Osteocyte (in vitro differentiated cells): ENCODE measurements at regions not wholly inside any gene's neighbourhood (a gene's known extent, or its start where the extent isn't known, plus 50 kb on each side); places are given as distances from the start of the nearest gene placed in this dataset.

Experiments used
- DNase-seq: peaks from one replicate; pipeline ENCODE4 v3.0.0; 2021; ENCODE audit warnings: mixed read lengths; ENCODE audit not compliant: unreplicated experiment; ENCODE audit errors: extremely low spot score
- H3K27ac Mint-ChIP-seq: one replicate; pipeline ENCODE4 v1.8.0; 2021; ENCODE audit warnings: mild to moderate bottlenecking, mixed read lengths; ENCODE audit not compliant: unreplicated experiment
- H3K27me3 Mint-ChIP-seq: one replicate; pipeline ENCODE4 v1.8.0; 2021; ENCODE audit warnings: mixed read lengths; ENCODE audit not compliant: unreplicated experiment
- H3K36me3 Mint-ChIP-seq: one replicate; pipeline ENCODE4 v1.8.0; 2021; ENCODE audit warnings: mixed read lengths; ENCODE audit not compliant: unreplicated experiment
- H3K4me1 Mint-ChIP-seq: one replicate; pipeline ENCODE4 v1.8.0; 2021; ENCODE audit warnings: mixed read lengths; ENCODE audit not compliant: unreplicated experiment
- H3K4me3 Mint-ChIP-seq: one replicate; pipeline ENCODE4 v1.8.0; 2021; ENCODE audit warnings: mild to moderate bottlenecking, moderate library complexity, mixed read lengths; ENCODE audit not compliant: unreplicated experiment
- H3K9me3 Mint-ChIP-seq: one replicate; pipeline ENCODE4 v1.8.0; 2021; ENCODE audit warnings: mixed read lengths; ENCODE audit not compliant: unreplicated experiment
- TF ChIP-seq, protein P1 (sequence below): fragments of 200-600 bp; sonication (generic); IDR thresholded peaks from 2 replicates; pipeline ENCODE4 v1.5.0; 2021; ENCODE audit warnings: antibody characterized with exemption, mild to moderate bottlenecking, moderate library complexity

DNA sequence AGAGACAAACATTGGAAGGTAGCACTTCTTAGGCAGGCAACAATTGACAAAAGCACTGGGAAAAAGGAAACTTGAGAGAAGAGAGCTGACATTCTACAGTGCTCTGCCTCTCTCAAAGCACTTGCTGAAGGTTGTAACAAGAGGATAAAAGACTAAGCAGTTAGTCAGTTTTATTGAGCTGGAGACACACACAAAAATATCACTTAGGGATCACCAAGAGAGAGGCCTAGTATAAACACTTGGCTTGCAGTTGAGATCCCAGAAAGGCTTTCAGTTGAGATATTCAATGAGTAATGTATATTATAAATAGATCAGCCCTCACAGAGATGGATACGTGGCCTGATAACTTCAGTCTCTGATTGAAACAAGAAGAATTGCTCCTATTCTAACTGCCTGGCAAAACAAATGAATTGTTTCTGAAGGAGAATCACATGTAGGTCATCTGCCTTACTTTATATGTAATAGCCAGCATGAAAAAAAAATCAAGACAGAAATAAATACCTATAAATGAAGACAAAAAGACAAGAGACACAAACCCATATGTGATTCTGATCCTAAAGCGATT is 747.2 kb upstream of the MAN1A1 start:
- no peaks in the 10 kb centered on the region for H3K4me1 Mint-ChIP-seq
- no peak overlapping the region for H3K27ac Mint-ChIP-seq
- H3K27me3 Mint-ChIP-seq: no peaks in the 10 kb centered on the region
- no peak overlapping the region for H3K4me3 Mint-ChIP-seq
- no peak for DNase-seq
- H3K36me3 Mint-ChIP-seq: no peaks in the 10 kb centered on the region
- TF ChIP-seq, protein P1, sequence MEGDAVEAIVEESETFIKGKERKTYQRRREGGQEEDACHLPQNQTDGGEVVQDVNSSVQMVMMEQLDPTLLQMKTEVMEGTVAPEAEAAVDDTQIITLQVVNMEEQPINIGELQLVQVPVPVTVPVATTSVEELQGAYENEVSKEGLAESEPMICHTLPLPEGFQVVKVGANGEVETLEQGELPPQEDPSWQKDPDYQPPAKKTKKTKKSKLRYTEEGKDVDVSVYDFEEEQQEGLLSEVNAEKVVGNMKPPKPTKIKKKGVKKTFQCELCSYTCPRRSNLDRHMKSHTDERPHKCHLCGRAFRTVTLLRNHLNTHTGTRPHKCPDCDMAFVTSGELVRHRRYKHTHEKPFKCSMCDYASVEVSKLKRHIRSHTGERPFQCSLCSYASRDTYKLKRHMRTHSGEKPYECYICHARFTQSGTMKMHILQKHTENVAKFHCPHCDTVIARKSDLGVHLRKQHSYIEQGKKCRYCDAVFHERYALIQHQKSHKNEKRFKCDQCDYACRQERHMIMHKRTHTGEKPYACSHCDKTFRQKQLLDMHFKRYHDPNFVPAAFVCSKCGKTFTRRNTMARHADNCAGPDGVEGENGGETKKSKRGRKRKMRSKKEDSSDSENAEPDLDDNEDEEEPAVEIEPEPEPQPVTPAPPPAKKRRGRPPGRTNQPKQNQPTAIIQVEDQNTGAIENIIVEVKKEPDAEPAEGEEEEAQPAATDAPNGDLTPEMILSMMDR: no peak
- no peaks in the 10 kb centered on the region for H3K9me3 Mint-ChIP-seq

DNA sequence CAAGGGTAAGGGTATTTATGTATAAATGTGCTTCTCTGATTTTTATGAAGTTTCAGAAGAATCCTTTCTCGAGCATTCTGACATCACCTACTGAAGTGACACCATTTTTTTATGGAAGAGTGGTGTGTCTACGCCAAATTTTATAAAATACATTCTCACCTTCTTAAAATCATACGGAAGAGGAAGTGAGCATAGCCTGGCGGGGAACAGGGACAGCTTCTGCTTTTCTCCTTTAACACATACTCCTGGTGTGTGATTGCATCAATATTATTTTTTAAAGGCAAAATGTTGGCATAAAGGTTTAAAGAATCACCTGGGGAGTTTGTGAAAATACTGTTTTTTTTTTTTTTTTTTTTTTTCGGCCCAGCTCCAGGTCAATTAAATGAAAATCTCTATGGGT is 733.6 kb upstream of the MAN1A1 start:
- TF ChIP-seq, protein P1: no peak
- DNase-seq: no peak
- H3K9me3 Mint-ChIP-seq: no peaks in the 10 kb centered on the region
- no peak overlapping the region for H3K27ac Mint-ChIP-seq
- H3K4me1 Mint-ChIP-seq: no peaks in the 10 kb centered on the region
- H3K4me3 Mint-ChIP-seq: no peak overlapping the region
- H3K36me3 Mint-ChIP-seq: no peaks in the 10 kb centered on the region
- H3K27me3 Mint-ChIP-seq: no peaks in the 10 kb centered on the region

GRCh38 chr6:120077489-120077888 is 727.9 kb upstream of the MAN1A1 start:
- Mint-ChIP-seq H3K4me1 (no peaks in the 10 kb centered on the region), H3K9me3 (no peaks in the 10 kb centered on the region), H3K27me3 (peaks cover 3% of the 10 kb centered on the region), H3K36me3 (no peaks in the 10 kb centered on the region), H3K27ac (no peak overlapping the region), H3K4me3 (no peak overlapping the region)
- TF ChIP-seq, protein P1: no peak
- no peak for DNase-seq

- Mint-ChIP-seq H3K27ac (no peak overlapping the region), H3K4me1 (no peaks in the 10 kb centered on the region), H3K4me3 (no peak overlapping the region), H3K27me3 (no peaks in the 10 kb centered on the region), H3K36me3 (no peaks in the 10 kb centered on the region), H3K9me3 (peaks cover 15% of the 10 kb centered on the region)
- TF ChIP-seq, protein P1: no peak
- no peak for DNase-seq
Measured at GRCh38 chr6:120058410-120058809, 708.8 kb upstream of the MAN1A1 start.

DNA sequence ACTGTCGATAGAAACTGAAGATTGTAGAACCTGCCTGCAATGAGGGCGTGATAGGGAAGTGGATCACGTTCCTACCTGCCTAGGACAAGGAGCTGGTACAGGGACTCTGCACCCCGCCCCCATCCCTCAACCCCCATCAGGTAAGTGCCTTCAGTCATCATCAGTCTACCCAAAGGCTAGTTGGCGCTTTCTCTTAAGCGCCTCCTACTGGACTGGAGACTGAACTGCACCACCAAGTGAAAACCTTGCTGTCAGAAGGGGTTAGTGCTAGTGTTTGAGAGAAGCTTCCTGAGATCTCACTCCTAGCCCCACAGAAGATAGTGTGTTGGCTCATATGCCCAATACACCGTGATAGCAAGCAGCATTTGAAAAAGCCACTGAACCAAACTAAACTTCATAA is 706.5 kb upstream of the MAN1A1 start:
- Mint-ChIP-seq H3K27me3 (no peaks in the 10 kb centered on the region), H3K4me3 (no peak overlapping the region)

More for the DNA sequence above, 706.5 kb upstream of the MAN1A1 start:
- TF ChIP-seq, protein P1: no peak
- Mint-ChIP-seq H3K36me3 (no peaks in the 10 kb centered on the region), H3K4me1 (no peaks in the 10 kb centered on the region), H3K27ac (no peak overlapping the region), H3K9me3 (peaks cover 15% of the 10 kb centered on the region)
- no peak for DNase-seq
